ENCODE measurements at regions not wholly inside any gene's neighbourhood (a gene's known extent, or its start where the extent isn't known, plus 50 kb on each side); places are given as distances from the start of the nearest gene placed in this dataset.

GRCh38 chr11:15851051-15851498 is 505.3 kb downstream of the SOX6 start:
- H3K27ac ChIP-seq = peak overlapping the region in 2 of 4 donors; percentile 8 to 30
- DNase-seq = no peak
- no peak overlapping the region for H3K4me3 ChIP-seq
- TF ChIP-seq CTCF (IDR thresholded peaks at IDR 0.05) = no peak
- no peak for TF ChIP-seq EP300 (IDR thresholded peaks at IDR 0.05; ENCODE audit: low read depth)
- TF ChIP-seq POLR2AphosphoS5 (IDR thresholded peaks at IDR 0.05) = no peak
- TF ChIP-seq POLR2A (IDR thresholded peaks at IDR 0.05) = no peak
- H3K9me3 ChIP-seq = no peaks in the 10 kb centered on the region
- peaks cover 0 to 19% (median 2%) of the 10 kb centered on the region in 4 donors for H3K4me1 ChIP-seq
- in situ Hi-C loops (cut with MboI; ENCODE audit: low pct_ligation_motif_present in 1 of 4, low pct_unique_long_range_greater_than_20kb in 1 of 4, low sequenced_read_pairs in 3 of 4) (loop anchor here in 1 of 4 donors (25.0 kb wide), 1 partner anchor 761 kb away; no protein-coding TSS in a partner anchor), intact Hi-C loops (cut with DNase I; ENCODE audit: low total_unique reads) (no loop called here)
- H3K27me3 ChIP-seq = no peaks in the 10 kb centered on the region
- no peaks in the 10 kb centered on the region for H3K36me3 ChIP-seq
- 61 to 62% methylated on average over 5 of the region's 5 CpGs for WGBS, 2 donors (ENCODE audit: low coverage in 1 of 2)

- no peaks in the 10 kb centered on the region for H3K9me3 ChIP-seq
- H3K4me3 ChIP-seq = no peak overlapping the region
- 56 to 61% methylated on average over 3 of the region's 3 CpGs for WGBS, 2 donors (ENCODE audit: low coverage in 1 of 2)
- TF ChIP-seq POLR2AphosphoS5 (IDR thresholded peaks at IDR 0.05) (no peak), CTCF (IDR thresholded peaks at IDR 0.05) (peak; percentile 21 to 65 (median 49))
- peak; percentile 36 for DNase-seq
- H3K4me1 ChIP-seq = peaks cover 0 to 19% (median 2%) of the 10 kb centered on the region in 4 donors
- no peak overlapping the region for H3K27ac ChIP-seq
- no peaks in the 10 kb centered on the region for H3K27me3 ChIP-seq
- H3K36me3 ChIP-seq = no peaks in the 10 kb centered on the region
- in situ Hi-C loops (cut with MboI; ENCODE audit: low pct_ligation_motif_present in 1 of 4, low pct_unique_long_range_greater_than_20kb in 1 of 4, low sequenced_read_pairs in 3 of 4) = loop anchor here in 1 of 4 donors (25.0 kb wide), 1 partner anchor 760 kb away; no protein-coding TSS in a partner anchor
- intact Hi-C loops (cut with DNase I; ENCODE audit: low total_unique reads) = no loop called here
Observed at GRCh38 chr11:15852179-15852578, 504.2 kb downstream of the SOX6 start.

- H3K4me1 ChIP-seq = peaks cover 0 to 17% (median 0%) of the 10 kb centered on the region in 4 donors
- TF ChIP-seq POLR2A (IDR thresholded peaks at IDR 0.05) = no peak
- H3K27ac ChIP-seq = no peak overlapping the region
- H3K4me3 ChIP-seq = no peak overlapping the region
- H3K9me3 ChIP-seq = no peaks in the 10 kb centered on the region
- H3K27me3 ChIP-seq = no peaks in the 10 kb centered on the region
- DNase-seq = no peak
- intact Hi-C loops (cut with DNase I; ENCODE audit: low total_unique reads) = no loop called here
- in situ Hi-C loops (cut with MboI; ENCODE audit: low pct_ligation_motif_present in 1 of 4, low pct_unique_long_range_greater_than_20kb in 1 of 4, low sequenced_read_pairs in 3 of 4) = loop anchor here in 1 of 4 donors (25.0 kb wide), 1 partner anchor 758 kb away; no protein-coding TSS in a partner anchor
- H3K36me3 ChIP-seq = no peaks in the 10 kb centered on the region
Observed at GRCh38 chr11:15854245-15854644, 502.1 kb downstream of the SOX6 start.

GRCh38 chr11:15858881-15859280 is 497.5 kb downstream of the SOX6 start:
- DNase-seq = no peak
- no peaks in the 10 kb centered on the region for H3K9me3 ChIP-seq
- H3K36me3 ChIP-seq = no peaks in the 10 kb centered on the region
- no peaks in the 10 kb centered on the region for H3K4me1 ChIP-seq
- no peak overlapping the region for H3K4me3 ChIP-seq
- intact Hi-C loops (cut with DNase I; ENCODE audit: low total_unique reads) (no loop called here), in situ Hi-C loops (cut with MboI; ENCODE audit: low pct_ligation_motif_present in 1 of 4, low pct_unique_long_range_greater_than_20kb in 1 of 4, low sequenced_read_pairs in 3 of 4) (loop anchor here in 1 of 4 donors (25.0 kb wide), 1 partner anchor 753 kb away; no protein-coding TSS in a partner anchor)
- TF ChIP-seq POLR2AphosphoS5 (IDR thresholded peaks at IDR 0.05) (no peak), EP300 (IDR thresholded peaks at IDR 0.05; ENCODE audit: low read depth) (no peak), CTCF (IDR thresholded peaks at IDR 0.05) (no peak), POLR2A (IDR thresholded peaks at IDR 0.05) (no peak)
- 94% methylated on average over 3 of the region's 3 CpGs; no CpG with 5 or more reads in 1 of the 2 donors for WGBS, 2 donors (ENCODE audit: low coverage in 1 of 2)
- H3K27me3 ChIP-seq = no peaks in the 10 kb centered on the region
- H3K27ac ChIP-seq = no peak overlapping the region

- H3K9me3 ChIP-seq = no peaks in the 10 kb centered on the region
- TF ChIP-seq POLR2AphosphoS5 (IDR thresholded peaks at IDR 0.05) (no peak), POLR2A (IDR thresholded peaks at IDR 0.05) (no peak), CTCF (IDR thresholded peaks at IDR 0.05) (no peak), EP300 (IDR thresholded peaks at IDR 0.05; ENCODE audit: low read depth) (no peak)
- in situ Hi-C loops (cut with MboI; ENCODE audit: low pct_ligation_motif_present in 1 of 4, low pct_unique_long_range_greater_than_20kb in 1 of 4, low sequenced_read_pairs in 3 of 4) = loop anchor here in 1 of 4 donors (25.0 kb wide), 1 partner anchor 753 kb away; no protein-coding TSS in a partner anchor
- no peak for DNase-seq
- 83 to 86% methylated on average over 2 to 3 of the region's 3 CpGs for WGBS, 2 donors (ENCODE audit: low coverage in 1 of 2)
- no peaks in the 10 kb centered on the region for H3K27me3 ChIP-seq
- H3K36me3 ChIP-seq = no peaks in the 10 kb centered on the region
- no peak overlapping the region for H3K4me3 ChIP-seq
- intact Hi-C loops (cut with DNase I; ENCODE audit: low total_unique reads) = no loop called here
- H3K27ac ChIP-seq = no peak overlapping the region
- H3K4me1 ChIP-seq = no peaks in the 10 kb centered on the region
Observed at GRCh38 chr11:15859411-15859810, 496.9 kb downstream of the SOX6 start.
